Stimulated activated naive CD4-positive, alpha-beta T cell (primary cell): ENCODE measurements at regions not wholly inside any gene's neighbourhood (a gene's known extent, or its start where the extent isn't known, plus 50 kb on each side); places are given as distances from the start of the nearest gene placed in this dataset.

Experiments used
- DNase-seq, 6 experiments: peaks; one replicate each; lab custom pipeline; 2025; lab: John Stamatoyannopoulos, UW

DNA sequence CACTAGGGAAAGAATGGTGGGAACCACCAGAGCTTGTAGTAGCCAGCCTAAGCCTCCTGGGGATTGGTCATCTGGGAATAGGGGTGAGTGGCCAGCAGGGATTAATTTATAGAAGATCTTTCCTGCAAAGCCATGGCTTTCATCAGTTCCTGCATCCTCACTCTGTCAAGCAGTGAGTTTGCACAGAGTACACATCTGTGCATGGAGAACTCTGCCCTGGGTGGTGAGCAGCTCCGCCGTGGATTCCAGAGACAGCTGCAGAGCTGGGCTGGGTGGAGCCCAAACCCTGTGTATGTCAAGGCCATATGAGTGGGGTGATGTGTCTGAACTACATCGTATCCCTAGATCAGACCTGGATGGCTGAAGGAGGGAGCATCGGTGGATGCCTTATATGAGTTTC is 182.2 kb downstream of the GLI2 start:
- DNase-seq, result no peak

DNA sequence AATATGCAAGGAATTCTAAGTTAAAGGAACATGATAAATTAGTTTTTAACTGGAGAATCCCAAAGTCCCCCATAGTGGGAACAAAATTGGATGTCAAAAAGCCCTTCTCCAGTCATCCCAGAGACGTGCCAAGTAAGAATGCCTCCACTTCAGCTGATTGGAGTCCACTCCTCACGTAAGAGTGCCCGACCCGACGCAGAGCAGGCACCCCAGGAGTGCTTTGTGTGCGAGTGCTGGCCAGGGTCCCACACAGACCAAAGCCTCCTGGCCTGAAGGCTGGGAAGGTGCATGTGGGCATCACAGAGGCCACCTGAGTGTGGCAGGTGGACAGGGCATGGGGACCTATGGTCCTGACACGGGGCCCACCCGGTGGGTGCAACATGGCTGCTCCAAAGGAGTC is 183.5 kb downstream of the GLI2 start:
- no peak for DNase-seq

DNA sequence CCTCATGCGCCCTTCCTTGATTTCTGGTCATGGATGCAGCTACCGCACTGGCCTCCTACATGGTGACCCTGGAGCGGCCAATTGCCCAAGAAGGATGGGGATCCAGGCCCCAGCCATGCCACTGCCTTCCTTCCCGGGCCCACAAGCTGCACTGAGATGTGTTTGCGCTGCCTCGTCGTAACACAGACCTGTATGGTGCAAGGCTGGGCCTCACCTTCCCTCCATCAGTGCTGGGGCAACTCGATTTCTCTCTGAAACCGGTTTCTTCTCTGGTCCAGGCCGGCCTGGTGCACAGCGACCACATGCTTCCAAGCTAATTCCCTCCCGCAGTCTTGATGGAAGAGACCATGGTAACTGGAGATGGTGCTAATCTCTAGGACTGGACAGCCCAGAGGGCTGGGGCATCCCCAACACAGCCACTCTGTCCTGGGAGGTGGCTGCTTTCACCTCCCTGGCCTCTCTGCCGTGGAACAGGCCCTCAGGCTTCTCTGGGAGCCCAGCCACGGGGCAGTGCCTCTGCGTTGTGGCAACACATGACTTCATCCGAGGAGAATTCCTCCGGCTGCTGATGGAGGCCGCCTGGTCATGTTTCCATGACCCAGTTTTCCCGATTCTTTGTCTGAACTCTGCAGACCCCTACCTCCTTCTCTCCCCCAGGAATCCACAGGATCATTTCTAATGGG is 184.2 kb downstream of the GLI2 start:
- DNase-seq, result no peak

DNA sequence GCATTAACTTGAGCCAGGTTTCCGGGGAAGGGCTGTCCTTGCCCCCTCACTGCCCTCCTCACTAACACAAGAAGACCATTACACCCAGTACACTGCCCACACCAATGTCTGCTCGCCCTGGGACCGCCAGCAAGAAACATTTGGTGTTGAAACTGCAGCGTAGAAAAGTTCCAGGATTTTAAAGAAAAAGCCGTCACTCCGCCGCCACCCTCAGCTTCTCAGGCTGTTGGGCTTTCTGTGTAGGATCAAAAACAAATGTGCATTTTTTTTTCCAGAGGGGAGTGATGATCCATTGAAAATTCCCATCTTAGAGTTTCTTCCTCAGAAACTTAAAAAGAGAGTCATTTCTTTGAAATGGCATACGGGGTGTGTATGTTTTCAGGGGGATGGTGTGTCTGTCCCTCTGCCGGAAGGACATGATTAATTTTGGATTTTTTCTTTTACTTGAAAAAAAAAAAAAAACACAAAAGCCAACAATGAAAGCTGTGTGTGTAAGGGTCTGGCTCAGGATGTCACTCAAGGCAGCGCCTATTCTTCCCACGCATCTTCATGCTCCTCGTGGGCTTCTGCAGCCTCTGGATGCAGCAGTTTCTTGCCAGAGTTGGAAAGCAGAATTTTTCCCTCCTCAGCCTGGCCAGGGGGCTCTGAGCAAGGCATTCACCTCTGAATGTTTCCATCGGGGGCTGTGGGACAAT is 184.9 kb downstream of the GLI2 start:
- no peak for DNase-seq

DNA sequence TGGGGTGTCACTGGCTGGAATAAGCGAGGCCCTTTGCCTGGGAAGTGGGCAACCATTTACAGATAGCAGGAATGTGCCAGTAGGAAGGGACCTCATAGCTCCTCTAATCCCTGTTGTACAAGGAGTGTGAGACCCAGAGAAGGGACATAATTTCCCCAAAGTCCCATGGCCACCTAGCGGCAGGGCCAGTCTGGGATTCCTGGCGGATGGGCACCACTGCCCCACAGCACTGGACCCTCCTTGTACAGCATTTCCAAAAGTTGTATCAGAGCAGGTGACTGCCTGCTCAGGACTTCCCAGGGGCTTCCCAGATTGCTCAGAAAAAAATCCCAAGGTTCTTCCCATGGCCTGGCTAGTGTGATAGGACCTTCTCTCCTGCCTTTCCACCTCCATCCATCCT is 185.8 kb downstream of the GLI2 start:
- no peak for DNase-seq

DNA sequence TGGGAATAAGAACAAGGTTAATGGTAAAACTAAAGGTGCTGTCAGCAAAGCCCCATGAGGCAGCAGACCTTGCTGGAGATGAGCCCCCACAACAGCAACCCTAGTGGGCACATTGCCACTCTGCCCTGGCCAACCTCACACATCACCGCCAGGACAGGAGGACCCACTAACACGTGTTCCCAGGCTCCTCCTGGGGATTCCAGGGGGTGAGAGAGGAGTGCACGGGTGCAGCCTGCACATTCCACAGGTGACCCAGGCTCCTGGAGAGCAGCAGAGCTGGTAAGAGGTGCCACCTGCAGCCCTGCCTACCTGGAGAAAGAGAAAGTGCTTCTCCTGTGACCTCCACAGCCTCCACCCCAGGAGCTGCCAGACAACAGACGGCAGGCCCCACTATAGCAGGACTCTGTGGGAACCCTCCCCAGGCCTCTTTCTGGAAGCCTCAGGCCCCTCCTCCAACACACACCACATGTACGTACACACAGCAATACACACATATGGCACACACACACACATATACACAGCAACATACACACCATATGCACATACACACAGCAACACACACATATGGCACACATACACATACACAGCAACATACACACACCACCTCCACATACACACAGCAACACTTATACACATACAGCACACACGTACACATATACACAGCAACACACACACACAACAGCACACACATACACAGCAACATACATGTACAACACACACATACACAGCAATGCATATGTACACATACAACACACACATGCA is 187.1 kb downstream of the GLI2 start:
- no peak for DNase-seq

DNA sequence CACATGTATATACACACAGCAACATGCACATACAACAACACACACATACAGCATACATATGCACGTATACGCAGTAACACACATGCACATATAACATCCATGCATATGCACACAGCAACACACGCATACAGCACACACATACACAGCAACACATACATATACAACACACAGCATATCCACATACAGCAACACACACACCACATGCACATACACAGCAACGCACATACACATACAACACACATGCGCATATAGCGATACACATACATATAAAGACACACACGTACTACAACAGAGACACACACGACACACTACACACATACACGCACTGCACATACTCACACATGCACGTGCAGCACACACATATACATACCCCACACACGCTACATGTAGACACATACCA is 187.8 kb downstream of the GLI2 start:
- no peak for DNase-seq

DNA sequence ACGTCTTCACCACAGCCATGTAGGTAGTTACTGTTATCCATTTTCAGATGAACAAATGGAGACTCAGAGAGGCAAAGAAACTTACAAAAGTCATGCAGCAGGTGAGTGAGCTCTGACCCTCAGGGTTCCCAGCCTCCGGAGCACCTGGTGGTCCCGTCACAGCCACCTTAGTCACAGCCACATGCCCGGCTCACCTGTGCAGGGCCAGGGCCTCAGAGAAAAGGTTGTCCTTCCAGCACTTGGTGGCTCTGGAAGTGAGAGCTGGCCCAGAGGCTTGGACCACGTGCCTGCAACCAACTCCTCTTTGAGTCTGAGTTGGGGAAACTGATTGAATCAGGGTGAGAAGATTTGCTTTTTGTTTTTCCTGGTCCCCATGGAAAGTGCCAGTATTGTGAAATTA is 189.3 kb downstream of the GLI2 start:
- DNase-seq, result no peak

DNA sequence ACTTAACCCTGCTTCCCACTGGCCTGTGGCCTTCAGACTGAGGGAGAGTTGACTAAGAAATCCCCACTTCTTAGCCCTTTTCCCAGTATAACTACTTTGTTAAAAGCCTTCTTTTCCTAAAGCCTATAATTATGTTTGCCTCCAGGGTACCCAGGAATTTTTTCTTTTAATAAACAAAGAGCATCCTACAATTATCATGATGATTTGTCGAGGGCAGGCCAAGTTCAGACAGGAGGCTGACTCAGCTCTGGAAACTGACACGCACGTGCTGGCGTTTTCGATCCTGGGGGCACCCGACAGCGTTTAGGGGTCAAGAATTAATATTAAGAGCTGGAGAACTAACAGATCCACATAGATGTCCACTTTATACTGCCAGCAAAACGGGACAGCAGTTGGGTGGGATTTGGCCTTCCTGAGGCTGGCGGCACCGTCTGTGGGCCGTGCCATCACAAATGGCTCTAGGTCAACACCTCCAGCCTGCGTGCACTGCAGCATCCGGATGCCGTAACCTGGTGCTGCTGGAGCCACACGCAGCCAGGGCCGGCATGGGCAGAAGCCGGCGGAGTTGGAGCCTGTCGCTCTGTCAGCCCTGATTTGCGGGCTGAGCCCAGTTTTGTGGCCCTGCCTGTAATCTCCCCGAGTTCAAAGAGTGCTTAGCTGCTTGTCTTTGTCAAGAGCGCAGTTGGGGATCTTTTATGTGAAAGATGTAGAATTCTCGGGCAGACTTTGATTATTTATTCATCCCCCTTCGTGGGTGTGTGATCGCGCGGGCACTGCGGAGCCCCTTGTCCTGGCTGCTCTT is 191.0 kb downstream of the GLI2 start:
- DNase-seq, result no peak

DNA sequence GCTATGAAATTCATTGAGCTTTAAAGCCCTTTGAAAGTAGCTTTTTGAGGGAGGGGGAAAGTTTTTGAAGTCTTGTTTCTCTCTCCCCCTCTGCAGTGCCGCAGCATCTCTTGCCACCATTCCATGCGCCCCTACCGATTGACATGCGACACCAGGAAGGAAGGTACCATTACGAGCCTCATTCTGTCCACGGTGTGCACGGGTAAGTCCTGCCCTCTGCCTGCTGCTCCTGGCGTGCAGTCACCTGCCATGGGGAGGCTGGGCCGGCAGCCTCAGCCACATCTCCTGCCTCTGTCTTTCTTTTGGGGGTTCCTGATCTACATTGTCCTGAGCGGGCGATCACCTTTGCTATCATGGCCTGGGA is 191.6 kb downstream of the GLI2 start:
- DNase-seq, result no peak

DNA sequence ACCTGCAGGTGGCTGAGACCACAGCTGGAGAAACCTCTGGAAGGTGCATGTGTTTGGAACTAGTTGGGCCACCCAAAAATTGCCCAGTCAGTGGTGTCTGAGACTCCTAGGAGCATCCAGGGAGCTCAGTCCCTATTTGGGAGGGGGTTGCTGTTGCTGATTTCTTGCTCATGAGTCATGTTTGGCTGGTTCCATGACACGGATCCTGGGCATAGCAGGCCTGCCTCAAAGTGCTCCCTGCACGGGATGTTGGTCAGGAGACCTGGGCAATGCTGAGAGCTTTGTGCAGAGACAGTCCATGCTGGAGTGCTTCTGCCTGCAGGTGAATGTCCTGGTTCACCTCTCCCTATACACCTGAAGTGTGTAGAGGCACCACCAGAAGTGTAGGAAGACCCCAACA is 194.2 kb downstream of the GLI2 start:
- no peak for DNase-seq

DNA sequence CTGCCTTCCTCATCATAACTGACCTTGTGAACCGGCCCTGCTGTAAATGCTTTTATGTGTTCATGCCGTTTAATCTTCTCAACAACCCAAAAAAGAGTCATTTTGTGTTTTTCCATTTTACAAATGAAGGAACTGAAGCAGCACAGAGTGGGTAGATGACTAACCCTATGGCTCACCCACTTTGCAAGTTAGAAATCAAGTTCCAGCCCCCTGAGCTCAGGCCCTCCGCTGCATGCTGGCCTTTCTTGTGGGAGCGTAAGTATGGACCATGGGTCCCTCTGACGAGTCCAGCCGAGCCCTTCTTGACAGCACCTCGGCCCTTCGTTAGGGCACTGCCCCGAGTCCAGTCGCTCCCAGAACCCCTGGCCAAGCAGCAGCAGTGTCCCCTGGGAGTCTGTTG is 194.6 kb downstream of the GLI2 start:
- DNase-seq, result no peak

DNA sequence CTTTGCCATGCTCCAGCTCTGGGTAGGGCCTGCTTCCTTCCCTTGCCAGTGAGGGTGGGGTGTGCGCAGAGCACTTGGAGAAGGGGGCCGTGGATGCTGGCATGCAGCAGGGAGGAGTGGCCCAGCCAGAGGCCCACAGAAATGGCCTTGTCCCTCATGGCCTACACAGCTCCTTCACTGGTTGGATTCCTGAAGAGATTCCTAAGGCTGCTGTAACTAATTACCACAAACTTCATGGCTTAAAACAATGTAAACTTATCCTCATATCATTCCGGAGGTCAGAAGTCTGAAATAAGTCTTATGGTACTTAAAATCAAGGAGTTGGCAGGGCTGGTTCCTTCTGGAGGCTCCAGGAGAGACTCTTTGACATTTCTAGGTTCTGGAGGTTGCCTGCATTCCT is 195.2 kb downstream of the GLI2 start:
- DNase-seq, result no peak

DNA sequence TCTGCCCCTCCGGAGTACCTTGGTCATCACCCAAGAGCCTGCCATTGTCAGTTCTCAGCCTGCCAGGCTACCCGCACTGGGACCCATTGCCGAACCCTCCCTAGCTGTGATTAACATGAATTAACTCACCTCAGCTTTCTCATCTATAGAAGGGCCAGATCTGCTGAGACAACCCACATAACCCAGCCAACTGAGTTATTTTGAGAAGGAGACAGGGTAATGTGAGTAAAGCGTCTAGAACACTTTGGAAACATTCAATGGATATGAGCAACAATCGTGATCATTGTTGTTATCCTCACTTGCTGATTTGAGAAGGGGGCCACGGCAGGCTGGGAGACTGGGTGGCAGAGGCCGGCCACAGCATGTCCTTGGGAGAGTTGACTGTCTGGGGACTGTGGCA is 196.8 kb downstream of the GLI2 start:
- DNase-seq, result no peak

DNA sequence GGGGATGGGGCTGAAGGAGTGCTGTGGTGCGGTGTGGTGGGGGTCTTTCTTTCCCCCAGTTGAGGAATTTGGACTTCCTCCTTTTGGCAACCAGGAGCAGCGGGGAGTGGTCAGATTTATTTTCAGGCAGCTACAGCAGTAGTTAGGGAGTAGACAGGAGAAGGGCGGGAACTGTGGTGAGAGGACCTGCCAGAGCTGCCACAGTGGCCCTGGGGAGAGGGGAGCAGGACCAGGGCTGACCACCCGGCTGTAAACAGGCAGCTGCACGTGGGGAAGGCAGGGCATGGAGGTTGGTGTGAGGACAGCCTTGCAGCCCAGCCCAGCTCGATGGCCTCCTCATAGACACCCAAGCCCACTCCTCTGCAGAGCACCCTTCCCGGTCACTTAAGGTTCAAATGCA is 197.2 kb downstream of the GLI2 start:
- DNase-seq, result no peak

DNA sequence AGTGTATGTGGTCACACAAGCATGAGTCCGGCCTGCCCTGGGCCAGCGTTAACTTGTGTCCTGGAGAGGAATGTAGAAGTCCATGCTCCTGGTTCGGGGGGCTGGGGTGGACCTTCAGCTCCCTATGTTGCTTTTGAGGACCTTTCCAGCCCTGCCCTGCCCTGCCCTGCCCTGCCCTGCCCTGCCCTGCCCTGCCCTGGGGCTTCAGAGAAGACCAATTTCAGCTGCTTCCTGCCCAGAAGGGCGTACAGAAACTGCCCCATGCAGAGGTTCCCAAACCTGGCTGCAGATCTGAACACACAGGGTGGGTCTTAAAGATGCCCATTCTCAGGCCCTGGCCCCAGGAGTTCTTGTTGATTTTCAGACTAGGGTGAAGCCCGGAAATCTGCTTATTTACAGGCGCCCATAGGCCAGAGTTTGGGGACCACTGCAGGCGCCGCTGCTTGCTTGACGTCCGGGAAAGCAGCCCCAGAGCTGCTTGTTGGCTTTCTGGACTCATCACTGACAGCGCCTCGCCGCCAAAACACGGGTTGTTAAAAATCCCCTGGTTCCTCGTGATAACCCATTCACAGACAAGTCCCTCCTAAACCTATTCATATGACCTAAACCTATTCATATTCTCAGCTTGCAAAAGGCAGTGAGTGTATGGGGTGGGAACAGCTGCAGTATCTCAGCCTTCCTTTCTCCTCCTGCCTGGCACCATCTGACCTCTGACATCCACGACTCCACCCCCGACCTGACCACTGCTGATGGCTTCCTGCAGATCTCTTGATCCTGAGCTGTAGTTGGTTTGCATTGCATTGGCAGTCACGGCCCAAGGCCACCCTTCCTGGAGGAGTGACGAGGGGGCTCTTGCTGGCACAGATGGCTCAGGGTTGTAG is 198.3 kb downstream of the GLI2 start:
- DNase-seq, result no peak

DNA sequence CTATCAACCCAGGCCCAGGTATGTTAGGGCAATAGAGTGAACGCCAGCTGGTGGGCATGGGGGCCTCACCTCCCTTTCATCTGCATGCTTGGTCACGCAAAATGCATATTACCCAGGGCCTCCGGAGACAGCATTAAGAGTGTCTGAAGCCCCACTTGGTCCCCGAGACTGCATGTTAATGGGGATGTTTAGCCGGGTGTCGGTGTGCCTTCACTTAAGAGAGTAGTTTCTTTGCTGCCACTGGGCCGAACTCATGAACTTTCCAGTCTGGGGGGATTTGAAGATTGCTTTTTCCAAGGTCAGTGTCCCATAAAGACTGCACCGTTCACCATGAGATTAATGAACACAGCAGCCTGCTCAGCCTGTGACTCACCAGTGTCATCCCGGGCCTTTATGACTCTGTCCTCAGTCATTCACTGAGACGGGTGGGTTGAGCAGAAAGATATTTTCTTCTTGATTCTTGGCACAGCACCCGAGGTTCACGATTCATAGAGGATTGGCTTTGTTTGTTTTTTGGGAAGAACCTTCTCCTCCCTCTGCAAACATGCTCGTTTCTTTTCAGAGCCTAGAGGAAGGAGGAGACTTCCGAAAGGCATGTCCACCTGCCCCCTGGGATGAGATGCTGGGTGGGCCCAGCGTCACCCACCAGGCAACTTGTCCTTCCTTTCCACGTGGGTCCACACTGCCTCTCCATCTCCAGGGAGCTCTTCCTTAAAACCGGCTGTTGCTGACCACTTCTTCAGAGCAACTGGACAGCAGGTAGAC is 199.1 kb downstream of the GLI2 start:
- DNase-seq, result no peak

DNA sequence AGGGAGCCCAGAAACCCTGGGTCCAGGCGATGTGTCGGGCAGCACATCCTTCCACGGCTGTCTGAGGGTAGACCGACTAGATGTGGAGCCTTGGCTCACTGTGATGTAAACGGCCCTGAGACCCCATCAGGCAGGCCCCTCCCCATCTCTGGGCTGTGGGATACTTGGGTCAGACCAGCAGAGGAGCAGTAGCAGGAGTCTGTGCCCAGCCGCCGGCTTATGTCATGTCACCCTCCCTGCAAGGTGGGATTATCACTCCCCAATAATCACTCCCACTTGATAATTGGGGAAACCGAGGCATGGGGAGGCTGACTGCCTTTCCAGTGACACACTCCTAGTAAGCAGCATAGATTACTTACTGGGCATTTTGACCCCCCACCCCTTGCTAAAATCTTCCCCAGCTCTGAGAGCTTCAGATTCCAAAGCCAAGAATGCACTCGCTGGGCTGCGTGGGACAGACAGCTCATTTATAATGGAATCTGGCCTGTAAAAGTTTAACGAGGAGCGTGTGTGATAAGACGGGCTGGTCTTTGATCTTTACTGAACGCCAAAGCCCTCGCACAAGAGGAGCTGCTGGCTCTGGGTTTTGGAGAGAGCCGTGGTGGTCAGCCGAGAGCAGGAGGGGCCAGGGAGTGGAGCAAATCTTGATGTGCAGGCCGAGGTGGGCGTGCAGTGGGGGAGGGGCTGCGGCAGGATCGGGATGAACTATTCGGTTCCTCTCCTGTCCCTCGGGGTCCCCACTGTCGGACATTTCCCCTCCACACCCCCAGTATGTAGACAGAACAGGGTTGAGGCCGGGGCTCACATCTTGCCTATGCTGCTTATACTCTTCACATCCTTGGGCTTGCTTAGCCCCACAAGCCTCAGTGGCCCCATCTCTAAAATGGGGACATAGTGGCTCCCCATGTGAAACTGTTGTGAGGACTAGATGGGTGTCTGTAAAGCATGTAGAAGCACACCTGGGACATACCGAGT is 200.0 kb downstream of the GLI2 start:
- no peak for DNase-seq

DNA sequence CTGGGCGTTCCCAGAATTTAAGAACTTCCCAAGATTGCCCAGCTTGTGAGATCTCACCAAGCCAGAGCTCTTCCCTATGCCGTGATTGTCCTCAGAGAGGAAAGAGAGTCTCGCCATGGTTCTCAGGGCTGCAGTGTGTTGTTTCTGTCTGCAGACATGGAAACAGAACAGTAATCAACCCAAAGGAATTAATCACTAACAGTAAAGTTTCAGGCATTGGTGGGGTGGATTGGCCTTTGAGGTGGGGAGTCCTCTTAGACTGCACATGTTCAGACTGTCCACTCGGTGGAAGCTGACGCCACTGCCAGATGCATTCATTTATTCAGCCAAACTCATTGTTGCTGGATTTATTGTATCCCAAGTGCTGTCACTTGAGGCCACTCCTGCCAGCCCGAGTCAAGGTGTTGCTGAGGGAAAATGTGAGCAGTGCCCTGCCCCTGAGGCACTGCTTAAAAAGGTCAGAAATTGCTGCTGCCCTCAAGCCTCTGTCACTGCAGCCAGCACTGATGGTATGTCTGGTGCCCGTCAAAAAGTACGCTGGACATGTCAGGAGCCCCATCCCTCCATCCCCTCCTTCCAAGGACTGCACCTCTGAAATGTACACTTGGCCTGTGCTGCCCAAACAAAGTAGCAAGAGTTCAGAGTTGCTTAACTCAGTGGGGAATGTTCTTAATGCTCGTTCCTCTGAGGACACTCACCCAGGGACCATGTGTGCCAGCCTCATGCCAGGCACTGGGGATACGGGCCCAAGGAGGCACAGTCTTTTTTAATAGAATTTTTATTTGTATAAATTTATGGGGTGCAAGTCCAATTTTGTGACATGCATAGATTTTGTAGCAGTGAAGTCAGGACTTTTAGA is 201.0 kb downstream of the GLI2 start:
- no peak for DNase-seq
